Esophagus squamous epithelium (tissue), 4 donors: ENCODE measurements at regions not wholly inside any gene's neighbourhood (a gene's known extent, or its start where the extent isn't known, plus 50 kb on each side); places are given as distances from the start of the nearest gene placed in this dataset.

Source experiments
- POLR2A ChIP-seq, 4 donors: fragments of 450-650 bp; IDR thresholded peaks; one replicate each; pipeline ENCODE4 v1.6.1; 2017; ENCODE audit warnings: antibody characterized with exemption in 4 of 4, mild to moderate bottlenecking in 4 of 4, moderate library complexity in 3 of 4
- TF ChIP-seq, protein P1 (sequence below), 6 experiments: fragments of 450-650 bp in 4 of 6; fragments of 200-600 bp in 2 of 6; sonication (generic) in 2 of 6; IDR thresholded peaks; one replicate each; pipeline ENCODE4 v1.5.1; 2016 to 2019; ENCODE audit warnings: antibody characterized with exemption in 6 of 6, mild to moderate bottlenecking in 4 of 6, moderate library complexity in 4 of 6

DNA sequence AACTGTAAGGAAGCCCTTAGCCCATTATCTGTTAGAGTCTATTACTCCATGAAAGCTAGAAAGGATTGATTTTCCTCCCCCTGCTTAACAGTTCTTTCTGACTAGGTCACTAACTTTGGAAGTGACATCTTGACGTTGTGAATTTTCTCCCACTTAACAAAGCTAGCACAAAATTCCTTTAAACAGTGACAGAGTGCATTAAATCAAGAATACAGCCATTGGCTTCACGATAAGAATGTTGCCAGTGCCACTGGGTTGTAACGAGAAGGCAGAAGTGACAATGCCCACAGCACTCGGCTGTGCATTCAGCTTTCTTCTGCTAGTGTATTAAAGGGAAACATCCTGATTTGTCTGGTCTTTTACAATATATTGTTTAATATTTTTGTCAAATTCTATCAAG is 182.7 kb upstream of the DTNBP1 start:
- TF ChIP-seq, protein P1, sequence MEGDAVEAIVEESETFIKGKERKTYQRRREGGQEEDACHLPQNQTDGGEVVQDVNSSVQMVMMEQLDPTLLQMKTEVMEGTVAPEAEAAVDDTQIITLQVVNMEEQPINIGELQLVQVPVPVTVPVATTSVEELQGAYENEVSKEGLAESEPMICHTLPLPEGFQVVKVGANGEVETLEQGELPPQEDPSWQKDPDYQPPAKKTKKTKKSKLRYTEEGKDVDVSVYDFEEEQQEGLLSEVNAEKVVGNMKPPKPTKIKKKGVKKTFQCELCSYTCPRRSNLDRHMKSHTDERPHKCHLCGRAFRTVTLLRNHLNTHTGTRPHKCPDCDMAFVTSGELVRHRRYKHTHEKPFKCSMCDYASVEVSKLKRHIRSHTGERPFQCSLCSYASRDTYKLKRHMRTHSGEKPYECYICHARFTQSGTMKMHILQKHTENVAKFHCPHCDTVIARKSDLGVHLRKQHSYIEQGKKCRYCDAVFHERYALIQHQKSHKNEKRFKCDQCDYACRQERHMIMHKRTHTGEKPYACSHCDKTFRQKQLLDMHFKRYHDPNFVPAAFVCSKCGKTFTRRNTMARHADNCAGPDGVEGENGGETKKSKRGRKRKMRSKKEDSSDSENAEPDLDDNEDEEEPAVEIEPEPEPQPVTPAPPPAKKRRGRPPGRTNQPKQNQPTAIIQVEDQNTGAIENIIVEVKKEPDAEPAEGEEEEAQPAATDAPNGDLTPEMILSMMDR (IDR thresholded peaks at IDR 0.05), result no peak
- TF ChIP-seq POLR2A (IDR thresholded peaks at IDR 0.05), result no peak
